ENCODE measurements at regions not wholly inside any gene's neighbourhood (a gene's known extent, or its start where the extent isn't known, plus 50 kb on each side); places are given as distances from the start of the nearest gene placed in this dataset.

- no peak overlapping the region for H3K4me2 ChIP-seq (ENCODE audit: insufficient read depth, low read length)
- intact Hi-C loops (cut with micrococcal nuclease) (no loop called here), dilution Hi-C loops (cut with MboI; ENCODE audit: extremely low pct_ligation_motif_present, low sequenced_read_pairs) (no loop called here)
- H3K9me1 ChIP-seq (replicated peaks; ENCODE audit: control insufficient read depth, extremely low read depth, insufficient read depth, low read length), result no peaks in the 10 kb centered on the region
- no peak for DNase-seq (ENCODE audit: low read depth, low spot score)
- H3K9me3 ChIP-seq (replicated peaks; ENCODE audit: control insufficient read depth, insufficient read depth, low read length), result no peaks in the 10 kb centered on the region
- no peaks in the 10 kb centered on the region for H3K27me3 ChIP-seq (ENCODE audit: control insufficient read depth in 2 of 2, insufficient read depth in 2 of 2, low read length in 2 of 2)
- H3K36me3 ChIP-seq (ENCODE audit: control insufficient read depth in 2 of 2, extremely low read depth in 1 of 2, insufficient read depth in 2 of 2, low read length in 2 of 2), result no peaks in the 10 kb centered on the region
- H2AFZ ChIP-seq (ENCODE audit: low read depth, low read length), result no peak overlapping the region
- no peak for TF ChIP-seq POLR2AphosphoS5 (IDR thresholded peaks at IDR 0.05; ENCODE audit: insufficient read depth, low read depth, low read length)
- no peak for TF ChIP-seq GATA2 (IDR thresholded peaks at IDR 0.05; ENCODE audit: insufficient read depth, insufficient read length, low read depth, low read length)
- no peak for TF ChIP-seq MAX (IDR thresholded peaks at IDR 0.05; ENCODE audit: insufficient read depth, insufficient read length)
- TF ChIP-seq MYC (IDR thresholded peaks at IDR 0.05; ENCODE audit: low read depth, low read length), result no peak
- TF ChIP-seq POLR2A (IDR thresholded peaks at IDR 0.05; ENCODE audit: low read depth, low read length), result no peak
- TF ChIP-seq FOS (IDR thresholded peaks at IDR 0.05; ENCODE audit: borderline replicate concordance, insufficient read depth, low read length), result no peak
- TF ChIP-seq CTCF (IDR thresholded peaks at IDR 0.05; ENCODE audit: extremely low read depth in 1 of 2, insufficient read depth in 1 of 2, low read depth in 1 of 2, low read length in 2 of 2), result no peak
- TF ChIP-seq JUN (IDR thresholded peaks at IDR 0.05; ENCODE audit: borderline replicate concordance, insufficient read depth, insufficient read length, low read depth), result no peak
- no peak for TF ChIP-seq EZH2 (IDR thresholded peaks at IDR 0.05; ENCODE audit: borderline replicate concordance, low read depth, low read length, severe bottlenecking)
- no peaks in the 10 kb centered on the region for H3K79me2 ChIP-seq (ENCODE audit: control insufficient read depth, insufficient read depth, low read length)
- no peaks in the 10 kb centered on the region for H3K4me1 ChIP-seq (ENCODE audit: control insufficient read depth, extremely low read depth, insufficient read depth, low read length)
- H4K20me1 ChIP-seq (replicated peaks; ENCODE audit: control insufficient read depth, extremely low read depth, insufficient read depth, low read length), result no peaks in the 10 kb centered on the region
- BruUV-seq (replicated peaks), result no TSS peak
- no peak overlapping the region for H3K27ac ChIP-seq (ENCODE audit: insufficient read depth, low read depth, low read length)
- H3K4me3 ChIP-seq (replicated peaks in 1 of 3; ENCODE audit: insufficient read depth in 1 of 3, low read depth in 1 of 3, low read length in 3 of 3), result no peak overlapping the region
- H3K9ac ChIP-seq (replicated peaks; ENCODE audit: extremely low read depth, insufficient read depth, low read length), result no peak overlapping the region
- CTCF ChIA-PET, result no interaction called here
- FAIRE-seq, result no peak
- POLR2A ChIA-PET, result no interaction called here
Observed at GRCh38 chr14:105876829-105877228, 350.4 kb downstream of the TMEM121 start.

Data from endothelial cell of umbilical vein (primary cell).